H9 (cell line): ENCODE measurements at regions not wholly inside any gene's neighbourhood (a gene's known extent, or its start where the extent isn't known, plus 50 kb on each side); places are given as distances from the start of the nearest gene placed in this dataset.

ENCODE experiments used
- DNase-seq: peaks from one replicate; pipeline ENCODE4 v3.0.0-alpha.2; 2017
- H2AFZ ChIP-seq: one replicate; pipeline ENCODE4 v1.6.1; 2013; ENCODE audit warnings: mild to moderate bottlenecking, low read length, control low read depth, moderate library complexity
- H2AK5ac ChIP-seq: 2 replicates; pipeline ENCODE4 v1.6.1; 2013; ENCODE audit warnings: low read length, control low read depth, mixed read lengths; ENCODE audit not compliant: insufficient read length
- H2BK120ac ChIP-seq: one replicate; pipeline ENCODE4 v1.6.1; 2013; ENCODE audit warnings: low read depth, mild to moderate bottlenecking, low read length, control low read depth, inconsistent platforms; ENCODE audit not compliant: poor library complexity, severe bottlenecking
- H2BK12ac ChIP-seq: 2 replicates; pipeline ENCODE4 v1.6.1; 2013; ENCODE audit warnings: low read length, control low read depth, mixed read lengths, low read depth; ENCODE audit not compliant: insufficient read length
- H2BK15ac ChIP-seq: 2 replicates; pipeline ENCODE4 v1.6.1; 2013; ENCODE audit warnings: low read depth, low read length, control low read depth
- H2BK20ac ChIP-seq: one replicate; pipeline ENCODE4 v1.6.1; 2013; ENCODE audit warnings: low read depth, mild to moderate bottlenecking, low read length, control low read depth, inconsistent platforms; ENCODE audit not compliant: poor library complexity, severe bottlenecking
- H2BK5ac ChIP-seq: 2 replicates; pipeline ENCODE4 v1.6.1; 2013; ENCODE audit warnings: low read length, control low read depth, mixed read lengths; ENCODE audit not compliant: insufficient read length
- H3K14ac ChIP-seq: 2 replicates; pipeline ENCODE4 v1.6.1; 2013; ENCODE audit warnings: low read length, control low read depth; ENCODE audit not compliant: insufficient read depth
- H3K18ac ChIP-seq: 2 replicates; pipeline ENCODE4 v1.6.1; 2013; ENCODE audit warnings: low read depth, mild to moderate bottlenecking, mixed read lengths, low read length, control low read depth; ENCODE audit not compliant: insufficient read length
- H3K23ac ChIP-seq: 2 replicates; pipeline ENCODE4 v1.6.1; 2013; ENCODE audit warnings: low read length, control low read depth, mixed read lengths, low read depth; ENCODE audit not compliant: insufficient read length
- H3K23me2 ChIP-seq: 2 replicates; pipeline ENCODE4 v1.6.1; 2013; ENCODE audit warnings: low read depth, mild to moderate bottlenecking, mixed read lengths, low read length, control low read depth; ENCODE audit not compliant: insufficient read length, poor library complexity, severe bottlenecking
- H3K27ac ChIP-seq: 2 replicates; pipeline ENCODE4 v1.5.1; 2013; ENCODE audit warnings: low read length, control low read depth, mixed read lengths, low read depth; ENCODE audit not compliant: insufficient read length
- H3K27me3 ChIP-seq: 2 replicates; pipeline ENCODE4 v1.6.1; 2013; ENCODE audit warnings: low read length, control low read depth, inconsistent platforms; ENCODE audit not compliant: insufficient read depth
- H3K4ac ChIP-seq: 2 replicates; pipeline ENCODE4 v1.6.1; 2013; ENCODE audit warnings: low read depth, mild to moderate bottlenecking, control low read depth, inconsistent platforms, low read length, moderate library complexity
- H3K4me1 ChIP-seq: 2 replicates; pipeline ENCODE4 v1.6.1; 2013; ENCODE audit warnings: low read length, control low read depth, inconsistent platforms; ENCODE audit not compliant: insufficient read depth
- H3K4me2 ChIP-seq: 2 replicates; pipeline ENCODE4 v1.6.1; 2013; ENCODE audit warnings: low read length, control low read depth, mixed read lengths; ENCODE audit not compliant: insufficient read length, insufficient read depth
- H3K56ac ChIP-seq: 2 replicates; pipeline ENCODE4 v1.6.1; 2013; ENCODE audit warnings: low read depth, mild to moderate bottlenecking, mixed read lengths, low read length, control low read depth; ENCODE audit not compliant: insufficient read length
- H3K79me1 ChIP-seq: 2 replicates; pipeline ENCODE4 v1.6.1; 2013; ENCODE audit warnings: low read depth, mild to moderate bottlenecking, moderate library complexity, low read length, control low read depth, inconsistent platforms; ENCODE audit not compliant: insufficient read depth, poor library complexity, severe bottlenecking
- H3K79me2 ChIP-seq: 2 replicates; pipeline ENCODE4 v1.6.1; 2013; ENCODE audit warnings: low read length, control low read depth, inconsistent platforms; ENCODE audit not compliant: insufficient read depth
- H3K9ac ChIP-seq: 2 replicates; pipeline ENCODE4 v1.6.1; 2013; ENCODE audit warnings: low read length, control low read depth, mixed read lengths; ENCODE audit not compliant: insufficient read length; ENCODE audit errors: extremely low read depth
- H3K9me3 ChIP-seq: one replicate; pipeline ENCODE4 v1.6.1; 2013; ENCODE audit warnings: low read depth, low read length, inconsistent platforms; ENCODE audit not compliant: control insufficient read depth
- H3T11ph ChIP-seq: one replicate; pipeline ENCODE4 v1.6.1; 2013; ENCODE audit warnings: mild to moderate bottlenecking, low read length, control low read depth, inconsistent platforms
- H4K20me1 ChIP-seq: one replicate; pipeline ENCODE4 v1.6.1; 2013; ENCODE audit not compliant: control insufficient read depth, insufficient read length, insufficient read depth
- H4K5ac ChIP-seq: 2 replicates; pipeline ENCODE4 v1.6.1; 2013; ENCODE audit warnings: low read depth, mild to moderate bottlenecking, mixed read lengths, low read length, control low read depth; ENCODE audit not compliant: insufficient read length
- H4K8ac ChIP-seq: replicated peaks from 2 replicates; pipeline ENCODE4 v1.6.1; 2013; ENCODE audit warnings: low read length, control low read depth, mixed read lengths, low read depth; ENCODE audit not compliant: insufficient read length
- H4K91ac ChIP-seq: 2 replicates; pipeline ENCODE4 v1.6.1; 2013; ENCODE audit warnings: low read depth, mild to moderate bottlenecking, moderate library complexity, mixed read lengths, low read length, control low read depth; ENCODE audit not compliant: insufficient read length
- H3K27ac Mint-ChIP-seq, 3 experiments: 2 replicates in 2 of 3; 3 replicates in 1 of 3; pipeline ENCODE4 v1.8.0; 2020 to 2021; ENCODE audit warnings: mixed read lengths in 3 of 3, mild to moderate bottlenecking in 1 of 3, moderate library complexity in 1 of 3
- H3K27me3 Mint-ChIP-seq: 2 replicates; pipeline ENCODE4 v1.8.0; 2021; ENCODE audit warnings: low read depth, mild to moderate bottlenecking, moderate library complexity, mixed read lengths
- H3K36me3 Mint-ChIP-seq, 3 experiments: 2 replicates in 2 of 3; 3 replicates in 1 of 3; pipeline ENCODE4 v1.8.0; 2020 to 2021; ENCODE audit warnings: low read depth in 3 of 3, mixed read lengths in 3 of 3; ENCODE audit not compliant: insufficient read depth in 1 of 3
- H3K4me1 Mint-ChIP-seq, 2 experiments: 2 replicates each; pipeline ENCODE4 v1.8.0; 2020; ENCODE audit warnings: mixed read lengths in 2 of 2
- H3K4me3 Mint-ChIP-seq, 2 experiments: 2 replicates in 1 of 2; 3 replicates in 1 of 2; pipeline ENCODE4 v1.8.0; 2020 to 2021; ENCODE audit warnings: mild to moderate bottlenecking in 2 of 2, mixed read lengths in 2 of 2, moderate library complexity in 1 of 2
- H3K9me3 Mint-ChIP-seq, 2 experiments: 2 replicates in 1 of 2; 3 replicates in 1 of 2; pipeline ENCODE4 v1.8.0; 2020; ENCODE audit warnings: mild to moderate bottlenecking in 2 of 2, mixed read lengths in 2 of 2, moderate library complexity in 1 of 2
- CTCF ChIP-seq: fragments of 200-600 bp; sonication (generic); conservative IDR thresholded peaks from 3 replicates; pipeline ENCODE4 v1.8.0; 2021; ENCODE audit warnings: antibody characterized with exemption, mild to moderate bottlenecking
- WGBS: extraction: QIAGEN DNeasy Blood & Tissue Kit; methylation state at CpG from one replicate; pipeline ENCODE4 v1.1.7; 2013; ENCODE audit warnings: missing lambda C conversion rate, low lambda C conversion rate, mixed read lengths; ENCODE audit not compliant: insufficient read length; ENCODE audit errors: extremely low coverage; 5-methylcytosine and 5-hydroxymethylcytosine counted together

GRCh38 chr5:8729437-8729836 is 816.4 kb downstream of the SEMA5A start:
- no peak overlapping the region for H3K14ac ChIP-seq
- no peaks in the 10 kb centered on the region for H3K23me2 ChIP-seq
- peaks cover 18 to 23% of the 10 kb centered on the region in 2 experiments for H3K9me3 Mint-ChIP-seq

More at GRCh38 chr5:8729437-8729836, 816.4 kb downstream of the SEMA5A start:
- H3K79me2 ChIP-seq: no peaks in the 10 kb centered on the region
- Mint-ChIP-seq H3K36me3 (peaks cover 7 to 16% (median 9%) of the 10 kb centered on the region in 3 experiments), H3K27ac (no peak overlapping the region), H3K4me1 (no peaks in the 10 kb centered on the region), H3K27me3 (no peaks in the 10 kb centered on the region), H3K4me3 (no peak overlapping the region)
- no peak overlapping the region for H2BK120ac ChIP-seq
- no peak overlapping the region for H3K56ac ChIP-seq
- WGBS: no CpG with 5 or more reads among the region's 1 CpG
- H2AK5ac ChIP-seq: no peak overlapping the region
- no peak overlapping the region for H4K91ac ChIP-seq
- H4K20me1 ChIP-seq: no peaks in the 10 kb centered on the region
- H4K8ac ChIP-seq: no peak overlapping the region
- H3K4me1 ChIP-seq: no peaks in the 10 kb centered on the region
- H2AFZ ChIP-seq: no peak overlapping the region
- TF ChIP-seq CTCF: no peak
- H3K4me2 ChIP-seq: no peak overlapping the region
- H2BK5ac ChIP-seq: no peak overlapping the region
- no peaks in the 10 kb centered on the region for H3K9me3 ChIP-seq
- H3K18ac ChIP-seq: no peak overlapping the region
- no peak overlapping the region for H4K5ac ChIP-seq
- H3K27ac ChIP-seq: no peak overlapping the region
- H2BK15ac ChIP-seq: no peak overlapping the region
- H3K4ac ChIP-seq: no peak overlapping the region
- H3K9ac ChIP-seq: no peak overlapping the region
- DNase-seq: no peak
- no peak overlapping the region for H3K23ac ChIP-seq
- no peak overlapping the region for H2BK20ac ChIP-seq
- H2BK12ac ChIP-seq: no peak overlapping the region
- H3K79me1 ChIP-seq: no peaks in the 10 kb centered on the region
- no peaks in the 10 kb centered on the region for H3K27me3 ChIP-seq
- H3T11ph ChIP-seq: no peak overlapping the region
